H9 (cell line): ENCODE measurements at regions not wholly inside any gene's neighbourhood (a gene's known extent, or its start where the extent isn't known, plus 50 kb on each side); places are given as distances from the start of the nearest gene placed in this dataset.

ENCODE experiments used
- DNase-seq: peaks from one replicate; pipeline ENCODE4 v3.0.0-alpha.2; 2017
- H2AFZ ChIP-seq: one replicate; pipeline ENCODE4 v1.6.1; 2013; ENCODE audit warnings: mild to moderate bottlenecking, low read length, control low read depth, moderate library complexity
- H2AK5ac ChIP-seq: 2 replicates; pipeline ENCODE4 v1.6.1; 2013; ENCODE audit warnings: low read length, control low read depth, mixed read lengths; ENCODE audit not compliant: insufficient read length
- H2BK120ac ChIP-seq: one replicate; pipeline ENCODE4 v1.6.1; 2013; ENCODE audit warnings: low read depth, mild to moderate bottlenecking, low read length, control low read depth, inconsistent platforms; ENCODE audit not compliant: poor library complexity, severe bottlenecking
- H2BK12ac ChIP-seq: 2 replicates; pipeline ENCODE4 v1.6.1; 2013; ENCODE audit warnings: low read length, control low read depth, mixed read lengths, low read depth; ENCODE audit not compliant: insufficient read length
- H2BK15ac ChIP-seq: 2 replicates; pipeline ENCODE4 v1.6.1; 2013; ENCODE audit warnings: low read depth, low read length, control low read depth
- H2BK20ac ChIP-seq: one replicate; pipeline ENCODE4 v1.6.1; 2013; ENCODE audit warnings: low read depth, mild to moderate bottlenecking, low read length, control low read depth, inconsistent platforms; ENCODE audit not compliant: poor library complexity, severe bottlenecking
- H2BK5ac ChIP-seq: 2 replicates; pipeline ENCODE4 v1.6.1; 2013; ENCODE audit warnings: low read length, control low read depth, mixed read lengths; ENCODE audit not compliant: insufficient read length
- H3K14ac ChIP-seq: 2 replicates; pipeline ENCODE4 v1.6.1; 2013; ENCODE audit warnings: low read length, control low read depth; ENCODE audit not compliant: insufficient read depth
- H3K18ac ChIP-seq: 2 replicates; pipeline ENCODE4 v1.6.1; 2013; ENCODE audit warnings: low read depth, mild to moderate bottlenecking, mixed read lengths, low read length, control low read depth; ENCODE audit not compliant: insufficient read length
- H3K23ac ChIP-seq: 2 replicates; pipeline ENCODE4 v1.6.1; 2013; ENCODE audit warnings: low read length, control low read depth, mixed read lengths, low read depth; ENCODE audit not compliant: insufficient read length
- H3K23me2 ChIP-seq: 2 replicates; pipeline ENCODE4 v1.6.1; 2013; ENCODE audit warnings: low read depth, mild to moderate bottlenecking, mixed read lengths, low read length, control low read depth; ENCODE audit not compliant: insufficient read length, poor library complexity, severe bottlenecking
- H3K27ac ChIP-seq: 2 replicates; pipeline ENCODE4 v1.5.1; 2013; ENCODE audit warnings: low read length, control low read depth, mixed read lengths, low read depth; ENCODE audit not compliant: insufficient read length
- H3K27me3 ChIP-seq: 2 replicates; pipeline ENCODE4 v1.6.1; 2013; ENCODE audit warnings: low read length, control low read depth, inconsistent platforms; ENCODE audit not compliant: insufficient read depth
- H3K4ac ChIP-seq: 2 replicates; pipeline ENCODE4 v1.6.1; 2013; ENCODE audit warnings: low read depth, mild to moderate bottlenecking, control low read depth, inconsistent platforms, low read length, moderate library complexity
- H3K4me1 ChIP-seq: 2 replicates; pipeline ENCODE4 v1.6.1; 2013; ENCODE audit warnings: low read length, control low read depth, inconsistent platforms; ENCODE audit not compliant: insufficient read depth
- H3K4me2 ChIP-seq: 2 replicates; pipeline ENCODE4 v1.6.1; 2013; ENCODE audit warnings: low read length, control low read depth, mixed read lengths; ENCODE audit not compliant: insufficient read length, insufficient read depth
- H3K56ac ChIP-seq: 2 replicates; pipeline ENCODE4 v1.6.1; 2013; ENCODE audit warnings: low read depth, mild to moderate bottlenecking, mixed read lengths, low read length, control low read depth; ENCODE audit not compliant: insufficient read length
- H3K79me1 ChIP-seq: 2 replicates; pipeline ENCODE4 v1.6.1; 2013; ENCODE audit warnings: low read depth, mild to moderate bottlenecking, moderate library complexity, low read length, control low read depth, inconsistent platforms; ENCODE audit not compliant: insufficient read depth, poor library complexity, severe bottlenecking
- H3K79me2 ChIP-seq: 2 replicates; pipeline ENCODE4 v1.6.1; 2013; ENCODE audit warnings: low read length, control low read depth, inconsistent platforms; ENCODE audit not compliant: insufficient read depth
- H3K9ac ChIP-seq: 2 replicates; pipeline ENCODE4 v1.6.1; 2013; ENCODE audit warnings: low read length, control low read depth, mixed read lengths; ENCODE audit not compliant: insufficient read length; ENCODE audit errors: extremely low read depth
- H3K9me3 ChIP-seq: one replicate; pipeline ENCODE4 v1.6.1; 2013; ENCODE audit warnings: low read depth, low read length, inconsistent platforms; ENCODE audit not compliant: control insufficient read depth
- H3T11ph ChIP-seq: one replicate; pipeline ENCODE4 v1.6.1; 2013; ENCODE audit warnings: mild to moderate bottlenecking, low read length, control low read depth, inconsistent platforms
- H4K20me1 ChIP-seq: one replicate; pipeline ENCODE4 v1.6.1; 2013; ENCODE audit not compliant: control insufficient read depth, insufficient read length, insufficient read depth
- H4K5ac ChIP-seq: 2 replicates; pipeline ENCODE4 v1.6.1; 2013; ENCODE audit warnings: low read depth, mild to moderate bottlenecking, mixed read lengths, low read length, control low read depth; ENCODE audit not compliant: insufficient read length
- H4K8ac ChIP-seq: replicated peaks from 2 replicates; pipeline ENCODE4 v1.6.1; 2013; ENCODE audit warnings: low read length, control low read depth, mixed read lengths, low read depth; ENCODE audit not compliant: insufficient read length
- H4K91ac ChIP-seq: 2 replicates; pipeline ENCODE4 v1.6.1; 2013; ENCODE audit warnings: low read depth, mild to moderate bottlenecking, moderate library complexity, mixed read lengths, low read length, control low read depth; ENCODE audit not compliant: insufficient read length
- H3K27ac Mint-ChIP-seq, 3 experiments: 2 replicates in 2 of 3; 3 replicates in 1 of 3; pipeline ENCODE4 v1.8.0; 2020 to 2021; ENCODE audit warnings: mixed read lengths in 3 of 3, mild to moderate bottlenecking in 1 of 3, moderate library complexity in 1 of 3
- H3K27me3 Mint-ChIP-seq: 2 replicates; pipeline ENCODE4 v1.8.0; 2021; ENCODE audit warnings: low read depth, mild to moderate bottlenecking, moderate library complexity, mixed read lengths
- H3K36me3 Mint-ChIP-seq, 3 experiments: 2 replicates in 2 of 3; 3 replicates in 1 of 3; pipeline ENCODE4 v1.8.0; 2020 to 2021; ENCODE audit warnings: low read depth in 3 of 3, mixed read lengths in 3 of 3; ENCODE audit not compliant: insufficient read depth in 1 of 3
- H3K4me1 Mint-ChIP-seq, 2 experiments: 2 replicates each; pipeline ENCODE4 v1.8.0; 2020; ENCODE audit warnings: mixed read lengths in 2 of 2
- H3K4me3 Mint-ChIP-seq, 2 experiments: 2 replicates in 1 of 2; 3 replicates in 1 of 2; pipeline ENCODE4 v1.8.0; 2020 to 2021; ENCODE audit warnings: mild to moderate bottlenecking in 2 of 2, mixed read lengths in 2 of 2, moderate library complexity in 1 of 2
- H3K9me3 Mint-ChIP-seq, 2 experiments: 2 replicates in 1 of 2; 3 replicates in 1 of 2; pipeline ENCODE4 v1.8.0; 2020; ENCODE audit warnings: mild to moderate bottlenecking in 2 of 2, mixed read lengths in 2 of 2, moderate library complexity in 1 of 2
- WGBS: extraction: QIAGEN DNeasy Blood & Tissue Kit; methylation state at CpG from one replicate; pipeline ENCODE4 v1.1.7; 2013; ENCODE audit warnings: missing lambda C conversion rate, low lambda C conversion rate, mixed read lengths; ENCODE audit not compliant: insufficient read length; ENCODE audit errors: extremely low coverage; 5-methylcytosine and 5-hydroxymethylcytosine counted together
- TF ChIP-seq, protein P1 (sequence below): fragments of 200-600 bp; sonication (generic); conservative IDR thresholded peaks from 3 replicates; pipeline ENCODE4 v1.8.0; 2021; ENCODE audit warnings: antibody characterized with exemption, mild to moderate bottlenecking

DNA sequence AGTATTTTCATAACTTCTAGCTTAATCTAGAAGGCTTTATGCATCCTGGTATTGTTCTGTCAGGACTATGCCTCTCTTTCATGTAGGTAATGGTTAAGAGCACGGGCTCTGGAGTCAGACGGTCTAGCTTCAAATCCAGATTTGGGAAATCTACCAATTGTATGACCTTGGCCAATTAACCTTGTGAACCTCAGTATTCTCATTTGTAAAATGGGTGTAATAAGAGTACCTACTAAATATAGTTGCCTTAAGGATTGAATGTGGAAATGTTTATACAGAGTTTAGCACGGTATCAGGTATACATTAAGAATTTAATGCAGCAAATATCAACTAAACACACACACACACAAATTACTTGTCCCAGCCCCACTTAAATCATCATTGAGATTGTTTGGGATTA, 97.3 kb upstream of the RAB3GAP2 start:
- Histone ChIP-seq H3K9ac (no peak overlapping the region), H3K4me1 (peaks cover 12% of the 10 kb centered on the region), H3K4me2 (no peak overlapping the region), H2BK5ac (no peak overlapping the region), H3K27ac (no peak overlapping the region), H3K56ac (no peak overlapping the region), H2BK20ac (no peak overlapping the region), H2BK120ac (no peak overlapping the region), H4K5ac (no peak overlapping the region), H3K23me2 (no peaks in the 10 kb centered on the region), H4K91ac (no peak overlapping the region), H3K4ac (no peak overlapping the region), H4K20me1 (no peaks in the 10 kb centered on the region), H3T11ph (no peak overlapping the region), H3K27me3 (no peaks in the 10 kb centered on the region), H4K8ac (no peak overlapping the region), H2AFZ (no peak overlapping the region), H3K23ac (no peak overlapping the region), H3K79me2 (no peaks in the 10 kb centered on the region), H3K14ac (no peak overlapping the region), H3K79me1 (no peaks in the 10 kb centered on the region), H2AK5ac (no peak overlapping the region), H2BK12ac (no peak overlapping the region), H3K9me3 (no peaks in the 10 kb centered on the region), H2BK15ac (no peak overlapping the region), H3K18ac (no peak overlapping the region)
- Mint-ChIP-seq H3K27me3 (no peaks in the 10 kb centered on the region), H3K9me3 (peaks cover 0 to 4% of the 10 kb centered on the region in 2 experiments; a peak in 1 of 5 replicates), H3K27ac (no peak overlapping the region), H3K4me3 (no peak overlapping the region), H3K4me1 (peaks cover 22 to 31% of the 10 kb centered on the region in 2 experiments), H3K36me3 (peaks cover 0 to 3% (median 0%) of the 10 kb centered on the region in 3 experiments; a peak in 1 of 7 replicates)
- no peak for DNase-seq
- no CpG with 5 or more reads among the region's 3 CpGs for WGBS
- TF ChIP-seq, protein P1, sequence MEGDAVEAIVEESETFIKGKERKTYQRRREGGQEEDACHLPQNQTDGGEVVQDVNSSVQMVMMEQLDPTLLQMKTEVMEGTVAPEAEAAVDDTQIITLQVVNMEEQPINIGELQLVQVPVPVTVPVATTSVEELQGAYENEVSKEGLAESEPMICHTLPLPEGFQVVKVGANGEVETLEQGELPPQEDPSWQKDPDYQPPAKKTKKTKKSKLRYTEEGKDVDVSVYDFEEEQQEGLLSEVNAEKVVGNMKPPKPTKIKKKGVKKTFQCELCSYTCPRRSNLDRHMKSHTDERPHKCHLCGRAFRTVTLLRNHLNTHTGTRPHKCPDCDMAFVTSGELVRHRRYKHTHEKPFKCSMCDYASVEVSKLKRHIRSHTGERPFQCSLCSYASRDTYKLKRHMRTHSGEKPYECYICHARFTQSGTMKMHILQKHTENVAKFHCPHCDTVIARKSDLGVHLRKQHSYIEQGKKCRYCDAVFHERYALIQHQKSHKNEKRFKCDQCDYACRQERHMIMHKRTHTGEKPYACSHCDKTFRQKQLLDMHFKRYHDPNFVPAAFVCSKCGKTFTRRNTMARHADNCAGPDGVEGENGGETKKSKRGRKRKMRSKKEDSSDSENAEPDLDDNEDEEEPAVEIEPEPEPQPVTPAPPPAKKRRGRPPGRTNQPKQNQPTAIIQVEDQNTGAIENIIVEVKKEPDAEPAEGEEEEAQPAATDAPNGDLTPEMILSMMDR = no peak
